HG02840 (cell line): ENCODE measurements at regions not wholly inside any gene's neighbourhood (a gene's known extent, or its start where the extent isn't known, plus 50 kb on each side); places are given as distances from the start of the nearest gene placed in this dataset.
"Not testable (repeated sequence)": the region's sequence is repeated elsewhere in the genome, so short reads cannot be mapped to it uniquely, and the experiment has no call there.

Source experiments
- ATAC-seq: cut with Tn5 transposase; IDR thresholded peaks from one replicate; pipeline ENCODE4 v1.9.1; 2021; ENCODE audit warnings: mild to moderate bottlenecking, moderate library complexity, moderate number of reproducible peaks; ENCODE audit not compliant: unreplicated experiment, low FRiP score

GRCh38 chr17:20934288-20934687, 108.5 kb downstream of the USP22 start:
- ATAC-seq: no peak

- no peak for ATAC-seq
These were observed 107.1 kb downstream of the USP22 start for GRCh38 chr17:20935740-20936139.

GRCh38 chr17:20938244-20938643, 104.6 kb downstream of the USP22 start:
- ATAC-seq: no peak

GRCh38 chr17:20938988-20939615, 103.7 kb downstream of the USP22 start:
- no peak for ATAC-seq

- no peak for ATAC-seq
These were observed 100.9 kb downstream of the USP22 start for GRCh38 chr17:20941872-20942271.

- no peak for ATAC-seq
These were observed 98.6 kb downstream of the USP22 start for GRCh38 chr17:20944014-20944865.

- ATAC-seq: not testable (repeated sequence)
These were observed 95.1 kb downstream of the USP22 start for GRCh38 chr17:20947708-20948107.

GRCh38 chr17:20948984-20949777, 93.6 kb downstream of the USP22 start:
- ATAC-seq: no peak
